Right lung (tissue), 2 donors: ENCODE measurements at regions not wholly inside any gene's neighbourhood (a gene's known extent, or its start where the extent isn't known, plus 50 kb on each side); places are given as distances from the start of the nearest gene placed in this dataset.
"Not testable (repeated sequence)": the region's sequence is repeated elsewhere in the genome, so short reads cannot be mapped to it uniquely, and the experiment has no call there.

Experiments
- DNase-seq, 2 donors: peaks; one replicate each; pipeline ENCODE4 v3.0.0-alpha.2; 2013

DNA sequence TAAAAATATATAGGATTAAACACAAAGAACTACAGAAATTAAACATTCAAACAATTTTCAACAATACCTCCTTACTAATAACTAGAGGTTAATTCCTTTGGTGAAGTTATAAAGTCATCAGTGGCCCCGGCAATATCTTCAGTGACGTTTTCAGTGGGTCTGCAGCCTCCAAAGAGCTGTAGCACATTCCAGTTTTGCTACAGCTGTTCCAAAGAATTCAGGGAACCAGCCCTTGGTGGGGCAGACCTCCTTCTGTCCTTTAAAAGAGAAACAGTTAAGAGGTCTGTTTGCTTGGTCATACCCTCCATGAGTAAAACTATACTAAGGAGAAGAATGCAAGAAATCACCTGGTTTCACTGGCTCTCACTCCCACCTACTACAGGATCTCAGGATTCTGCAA is 99.2 kb upstream of the ZDHHC17 start:
- no peak for DNase-seq

GRCh38 chr12:76666290-76666835 is 97.6 kb upstream of the ZDHHC17 start:
- no peak for DNase-seq

GRCh38 chr12:76669981-76670380 is 93.9 kb upstream of the ZDHHC17 start:
- no peak for DNase-seq

DNA sequence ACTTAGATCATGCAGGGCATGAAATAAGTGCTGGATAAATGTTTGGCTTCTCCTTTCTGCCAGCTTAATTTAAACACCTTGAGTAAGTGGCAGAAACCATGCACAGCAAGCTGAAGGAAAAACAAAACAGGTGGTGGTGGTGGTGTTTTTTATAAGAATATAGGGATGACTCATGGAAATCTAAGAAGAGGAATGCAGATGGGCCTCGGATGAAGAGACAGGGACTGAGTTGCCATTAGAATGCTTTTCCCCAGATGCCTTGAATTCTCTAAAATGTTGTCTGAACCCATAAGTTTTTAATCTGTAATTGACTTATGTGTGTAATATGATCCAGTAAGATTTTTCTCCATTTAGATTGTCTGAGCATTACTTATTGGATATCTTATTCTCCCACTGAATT is 93.1 kb upstream of the ZDHHC17 start:
- DNase-seq: no peak

- DNase-seq: no peak
Observed at GRCh38 chr12:76674669-76675315, 89.1 kb upstream of the ZDHHC17 start.

DNA sequence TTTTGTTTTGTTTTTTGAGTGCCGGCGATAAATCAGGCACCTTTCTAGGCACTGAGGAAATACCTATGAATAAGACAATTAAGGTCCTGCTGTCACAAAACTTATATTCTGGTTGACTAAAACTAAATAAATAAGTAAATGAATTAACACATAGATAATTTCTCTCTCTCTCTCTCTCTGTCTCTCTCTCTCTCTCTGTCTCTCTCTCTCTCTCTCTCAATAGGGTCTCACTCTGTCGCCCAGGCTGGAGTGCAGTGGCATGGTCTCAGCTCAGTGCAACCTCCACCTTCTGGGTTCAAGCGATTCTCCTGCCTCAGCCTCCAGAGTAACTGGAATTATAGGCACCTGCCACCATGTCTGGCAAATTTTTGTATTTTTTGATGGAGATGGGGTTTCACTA is 87.7 kb upstream of the ZDHHC17 start:
- not testable (repeated sequence) for DNase-seq

DNA sequence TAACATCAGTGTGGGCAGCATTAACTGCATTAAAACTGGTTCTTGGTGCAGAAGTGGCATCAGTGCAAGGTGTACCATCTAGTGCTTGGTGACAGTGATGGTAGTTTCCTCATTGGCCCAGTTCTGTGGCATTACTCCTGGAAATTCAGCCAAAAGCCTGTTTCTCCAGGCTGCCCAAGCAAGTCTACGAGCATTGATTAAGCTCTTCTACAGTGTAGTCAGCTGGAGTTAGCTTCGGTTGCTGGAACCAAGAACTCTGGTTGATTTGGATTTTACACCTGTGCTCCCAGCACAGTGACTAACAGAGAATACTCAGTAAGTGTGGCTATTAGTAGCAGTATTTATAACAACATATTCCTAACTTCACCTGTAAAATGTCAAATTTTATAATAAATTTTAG is 84.9 kb upstream of the ZDHHC17 start:
- DNase-seq: no peak

GRCh38 chr12:76679778-76680177 is 84.1 kb upstream of the ZDHHC17 start:
- no peak for DNase-seq

DNA sequence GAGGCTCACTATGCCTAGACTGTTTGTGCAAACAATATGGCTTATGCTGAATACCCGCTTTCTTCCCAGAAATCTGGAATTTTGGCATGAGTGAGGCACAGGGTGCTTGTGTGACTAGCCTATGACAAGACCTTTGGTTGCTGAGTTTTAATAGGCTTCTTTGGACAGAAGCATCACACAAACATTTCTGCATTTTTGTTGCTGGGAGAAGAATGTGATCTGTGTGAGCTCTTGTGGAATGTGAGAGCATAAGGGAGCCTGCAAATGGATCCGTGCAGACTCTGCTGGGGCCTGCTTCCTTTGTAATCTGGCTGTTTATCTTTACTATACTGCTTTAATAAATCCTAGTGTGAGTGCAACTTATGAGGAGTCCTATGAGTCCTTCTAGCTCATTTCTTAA is 83.0 kb upstream of the ZDHHC17 start:
- DNase-seq: no peak

DNA sequence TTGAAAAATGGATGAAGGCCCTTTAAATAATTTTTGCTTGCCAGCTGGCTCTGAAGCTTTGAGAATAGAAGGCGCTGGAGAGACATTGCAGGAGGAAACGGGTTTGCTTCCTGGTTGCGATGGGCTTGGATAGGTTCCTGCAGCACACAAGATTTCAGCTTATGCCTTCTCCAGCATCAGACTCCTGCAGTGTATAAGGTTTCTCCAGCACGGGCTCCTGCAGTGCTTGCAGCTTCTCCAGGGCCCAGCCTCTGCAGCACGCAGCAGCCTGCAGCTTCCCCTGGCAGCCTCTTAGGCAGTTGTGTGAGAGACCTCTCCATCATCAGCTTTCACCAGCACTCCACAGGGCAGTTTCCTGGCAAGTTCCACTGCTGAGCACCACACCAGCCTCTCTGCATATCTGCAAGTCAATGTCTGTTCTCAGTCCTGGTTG is 78.7 kb upstream of the ZDHHC17 start:
- peak; percentile 77 to 78 for DNase-seq

GRCh38 chr12:76687981-76688380 is 75.9 kb upstream of the ZDHHC17 start:
- DNase-seq: no peak

DNA sequence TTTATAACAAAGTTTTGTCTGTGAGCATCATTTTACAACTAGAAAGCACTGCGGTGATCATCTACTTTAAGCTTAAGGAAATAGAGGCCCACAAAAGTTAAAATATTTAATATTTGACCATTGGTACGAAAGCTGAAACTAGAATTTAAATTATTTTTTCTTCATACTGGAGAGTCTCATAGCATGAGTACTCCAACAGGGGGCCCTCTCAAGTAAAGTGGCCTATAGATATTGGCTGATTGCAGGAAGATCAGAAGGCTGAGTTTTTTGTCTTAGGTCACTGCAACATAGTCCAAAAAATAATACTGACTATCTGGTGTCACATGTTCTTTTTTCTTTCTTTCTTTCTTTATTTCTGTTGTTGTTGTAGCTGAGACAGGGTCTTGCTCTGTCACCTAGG is 75.3 kb upstream of the ZDHHC17 start:
- DNase-seq: no peak

DNA sequence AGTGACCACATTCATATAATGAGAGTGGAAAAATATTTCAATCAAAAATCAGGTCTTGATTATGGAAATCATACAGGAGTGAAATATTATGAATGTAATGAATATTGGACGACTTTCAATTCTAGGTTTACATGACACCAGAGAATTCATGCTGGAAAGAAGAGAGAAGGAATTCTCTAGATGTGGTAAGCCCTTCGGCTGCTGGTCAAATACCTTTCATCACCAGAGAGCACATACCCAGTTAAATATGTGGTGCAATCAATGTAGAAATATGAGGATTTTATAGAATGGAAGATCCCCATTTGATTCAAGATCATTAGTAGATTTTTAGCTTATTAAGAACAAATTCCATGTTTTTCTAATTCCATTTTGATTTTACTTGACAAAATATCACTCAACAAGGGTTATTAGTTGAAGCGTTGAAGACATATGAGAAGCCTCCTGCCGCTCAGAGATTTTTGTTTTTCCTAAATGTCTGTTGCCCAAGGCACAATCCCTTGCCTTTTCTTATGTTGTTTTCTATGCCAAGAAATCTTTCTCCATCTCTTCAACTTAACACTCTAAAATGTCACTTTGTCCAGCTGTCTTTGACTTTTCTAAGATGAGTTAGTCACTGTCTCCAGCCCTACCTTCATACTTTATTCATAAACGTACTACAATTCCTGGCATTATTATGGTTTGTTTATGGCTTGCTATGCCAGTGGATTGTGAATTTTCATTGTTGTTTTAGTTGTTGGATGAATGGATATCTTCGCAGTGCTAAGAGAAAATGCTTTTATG is 72.8 kb upstream of the ZDHHC17 start:
- no peak for DNase-seq

- no peak for DNase-seq
Observed at GRCh38 chr12:76692846-76693245, 71.1 kb upstream of the ZDHHC17 start.

DNA sequence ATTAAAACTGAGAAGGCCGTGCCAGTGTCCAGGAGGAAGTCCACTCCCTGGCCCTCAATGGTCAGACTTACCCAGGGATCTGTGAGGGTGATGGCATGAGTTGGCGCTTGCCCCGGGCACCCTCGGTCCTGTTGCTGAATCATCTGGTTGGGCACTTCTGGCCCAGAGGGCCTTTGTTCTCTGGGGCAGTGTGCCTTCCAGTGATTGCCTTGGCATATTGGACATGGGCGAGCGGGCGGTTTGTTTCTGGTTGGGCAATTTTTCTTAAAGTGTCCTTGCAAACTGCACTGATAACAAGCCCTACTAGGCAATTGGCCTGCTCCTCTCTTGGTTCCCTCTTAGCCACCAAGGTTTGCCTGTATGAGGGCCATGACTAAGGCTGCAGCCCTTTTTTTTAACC is 69.5 kb upstream of the ZDHHC17 start:
- no peak for DNase-seq

- DNase-seq: no peak
Observed at GRCh38 chr12:76696186-76696585, 67.7 kb upstream of the ZDHHC17 start.

DNA sequence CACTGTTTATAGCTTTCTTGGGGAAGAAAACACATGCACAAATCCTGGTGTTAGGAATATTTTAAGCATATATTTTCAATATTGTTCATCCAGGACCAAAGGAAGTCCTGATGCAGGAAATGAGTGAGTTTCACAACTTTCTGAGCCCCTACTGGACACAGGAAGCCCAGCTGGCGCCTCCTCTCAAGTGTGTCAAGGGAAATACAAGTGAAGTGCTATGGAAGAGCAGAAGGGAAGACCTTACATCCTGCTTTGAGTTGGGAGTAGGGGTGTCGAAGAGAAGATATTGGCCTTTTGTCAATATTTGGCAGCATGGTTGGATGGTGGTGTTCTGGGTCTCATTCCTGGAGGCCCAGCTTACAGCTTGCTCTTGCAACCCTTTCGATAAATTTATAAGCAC is 66.1 kb upstream of the ZDHHC17 start:
- DNase-seq: no peak

GRCh38 chr12:76698316-76698715 is 65.6 kb upstream of the ZDHHC17 start:
- no peak for DNase-seq

GRCh38 chr12:76698966-76699365 is 64.9 kb upstream of the ZDHHC17 start:
- no peak for DNase-seq

DNA sequence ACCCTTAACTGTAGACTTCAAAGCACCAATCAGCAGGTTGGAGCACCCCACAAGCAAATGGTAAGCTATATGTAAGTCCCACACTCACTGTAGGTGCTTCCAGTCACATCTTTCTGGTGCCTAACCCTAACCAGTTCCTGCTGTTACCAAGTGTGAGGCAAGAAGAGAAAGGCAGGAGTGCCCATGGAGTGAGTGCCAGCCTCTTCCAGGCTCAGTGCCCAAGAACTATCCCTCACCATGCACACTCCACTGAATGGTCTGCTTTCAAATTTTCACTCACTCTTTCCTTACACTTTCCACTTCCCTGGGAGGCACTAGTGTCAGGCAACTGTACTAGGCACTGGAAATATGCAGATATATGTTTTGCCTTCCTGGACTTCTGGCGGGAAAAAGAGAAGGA is 62.2 kb upstream of the ZDHHC17 start:
- no peak for DNase-seq

DNA sequence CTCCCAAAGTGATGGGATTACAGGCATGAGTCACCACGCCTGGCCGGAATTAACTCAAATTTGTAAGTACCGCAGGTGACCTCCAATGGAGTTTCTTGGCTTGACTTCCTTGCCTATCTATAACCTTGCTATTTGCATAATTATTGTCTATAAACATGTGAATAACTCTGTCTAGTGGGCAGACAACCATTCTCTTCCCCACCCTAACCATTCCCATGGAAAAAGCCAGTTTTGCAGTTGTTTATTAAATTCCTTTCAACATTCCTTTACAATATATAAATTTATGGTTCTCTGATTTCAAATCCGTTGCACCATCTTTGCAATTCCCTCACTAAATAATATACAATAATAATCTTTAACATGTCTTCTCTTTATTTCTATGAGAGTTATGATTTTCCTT is 61.0 kb upstream of the ZDHHC17 start:
- no peak for DNase-seq

DNA sequence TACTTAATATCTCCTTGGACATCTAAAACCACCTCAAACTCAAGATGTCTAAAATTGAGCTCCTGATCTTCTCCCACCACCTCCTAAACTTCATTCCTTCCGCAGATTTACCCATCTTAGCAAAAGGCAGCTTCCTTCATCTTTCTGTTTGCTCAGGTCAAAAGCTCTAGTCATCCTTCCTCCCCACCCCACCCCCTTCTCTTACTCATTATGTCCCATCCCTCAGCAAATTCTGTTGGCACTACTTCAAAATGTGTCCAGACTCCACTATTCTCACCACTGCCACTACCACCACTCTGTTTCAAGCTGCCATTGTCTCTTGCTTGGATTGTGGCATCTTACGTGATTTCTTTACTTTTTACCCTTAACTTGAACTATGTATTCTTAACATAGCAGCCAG is 59.2 kb upstream of the ZDHHC17 start:
- no peak for DNase-seq

DNA sequence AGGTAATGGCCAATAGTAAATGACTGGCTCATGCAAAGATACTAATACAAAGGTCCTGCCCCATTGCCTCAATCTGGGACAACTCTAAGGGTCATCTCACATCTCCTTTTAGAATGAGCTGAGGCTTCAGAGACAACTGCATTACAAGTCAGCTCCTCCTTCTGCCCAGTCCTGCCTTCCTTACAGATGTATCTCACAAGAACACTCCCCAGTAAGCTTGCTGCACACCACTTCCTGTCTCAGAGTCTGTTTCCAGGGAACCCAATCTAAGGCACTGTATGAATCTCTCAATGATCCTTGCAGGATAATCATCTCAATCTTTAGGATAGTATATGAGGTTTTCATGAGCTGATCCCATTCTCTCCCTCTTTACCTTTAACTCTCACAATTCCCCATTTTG is 57.8 kb upstream of the ZDHHC17 start:
- no peak for DNase-seq

GRCh38 chr12:76706761-76707160 is 57.2 kb upstream of the ZDHHC17 start:
- no peak for DNase-seq
